ENCODE measurements at regions not wholly inside any gene's neighbourhood (a gene's known extent, or its start where the extent isn't known, plus 50 kb on each side); places are given as distances from the start of the nearest gene placed in this dataset.

DNA sequence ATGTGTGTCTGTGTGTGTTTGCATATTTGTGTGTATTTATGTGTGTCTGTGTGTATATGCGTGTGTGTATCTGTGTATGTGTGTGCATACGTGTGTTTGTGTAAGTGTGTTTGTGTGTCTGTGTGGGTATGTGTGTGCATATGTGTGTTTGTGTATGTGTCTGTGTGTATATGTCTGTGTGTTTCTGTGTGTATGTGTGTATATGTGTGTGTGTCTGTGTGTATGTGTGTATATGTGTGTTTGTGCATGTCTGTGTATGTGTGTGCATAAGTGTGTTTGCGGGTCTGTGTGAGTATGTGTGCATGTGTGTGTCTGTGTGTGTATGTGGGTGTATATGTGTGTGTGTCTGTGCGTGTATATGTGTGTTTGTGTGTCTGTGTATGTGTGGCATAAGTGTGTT, 1030.5 kb upstream of the TMEM132C start:
- CTCF ChIA-PET = no interaction called here
- no peak for DNase-seq

GRCh38 chr12:127237151-127237550, 1029.8 kb upstream of the TMEM132C start:
- Histone ChIP-seq H3K27me3 (ENCODE audit: low read length) (no peaks in the 10 kb centered on the region), H3K27ac (ENCODE audit: low read length) (no peak overlapping the region), H3K4me3 (ENCODE audit: low read length) (no peak overlapping the region), H3K36me3 (ENCODE audit: low read depth, low read length) (no peaks in the 10 kb centered on the region), H3F3A (ENCODE audit: low read length, unreplicated experiment) (no peaks in the 10 kb centered on the region), H3K4me1 (ENCODE audit: insufficient read depth, low read length) (peaks cover 20% of the 10 kb centered on the region), H3K9me3 (ENCODE audit: low read length) (no peaks in the 10 kb centered on the region), H3K4me2 (ENCODE audit: low read length) (no peak overlapping the region), H2AFZ (ENCODE audit: low read length) (no peak overlapping the region), H3K9me2 (replicated peaks; ENCODE audit: low read length) (no peaks in the 10 kb centered on the region), H3K79me2 (ENCODE audit: low read length) (no peaks in the 10 kb centered on the region), H4K20me1 (ENCODE audit: low read length) (no peaks in the 10 kb centered on the region), H3K9ac (ENCODE audit: low read length) (no peak overlapping the region)
- TF ChIP-seq EZH2phosphoT487 (IDR thresholded peaks at IDR 0.05; ENCODE audit: borderline replicate concordance, low read length) (no peak), EZH2 (IDR thresholded peaks at IDR 0.05; ENCODE audit: low read length, unreplicated experiment) (no peak)
- DNase-seq (no peak), ATAC-seq (no peak)
- no TSS peak for BruUV-seq (replicated peaks)
- ChIA-PET CTCF (no interaction called here), POLR2A (ENCODE audit: unreplicated experiment) (no interaction called here)
- intact Hi-C loops (cut with micrococcal nuclease) = no loop called here

More for the DNA sequence above, 1030.5 kb upstream of the TMEM132C start:
- Histone ChIP-seq H3K4me1 (ENCODE audit: insufficient read depth, low read length) (peaks cover 26% of the 10 kb centered on the region), H3K9me3 (ENCODE audit: low read length) (no peaks in the 10 kb centered on the region), H2AFZ (ENCODE audit: low read length) (no peak overlapping the region), H3K27me3 (ENCODE audit: low read length) (no peaks in the 10 kb centered on the region), H3K9me2 (replicated peaks; ENCODE audit: low read length) (no peaks in the 10 kb centered on the region), H4K20me1 (ENCODE audit: low read length) (no peaks in the 10 kb centered on the region), H3K9ac (ENCODE audit: low read length) (no peak overlapping the region), H3K4me2 (ENCODE audit: low read length) (no peak overlapping the region), H3K79me2 (ENCODE audit: low read length) (no peaks in the 10 kb centered on the region), H3K36me3 (ENCODE audit: low read depth, low read length) (no peaks in the 10 kb centered on the region), H3K4me3 (ENCODE audit: low read length) (no peak overlapping the region), H3F3A (ENCODE audit: low read length, unreplicated experiment) (no peaks in the 10 kb centered on the region), H3K27ac (ENCODE audit: low read length) (no peak overlapping the region)
- no peak for TF ChIP-seq EZH2 (IDR thresholded peaks at IDR 0.05; ENCODE audit: low read length, unreplicated experiment)
- POLR2A ChIA-PET (ENCODE audit: unreplicated experiment) = no interaction called here
- ATAC-seq = no peak
- BruUV-seq (replicated peaks) = no TSS peak
- intact Hi-C loops (cut with micrococcal nuclease) = no loop called here

GRCh38 chr12:127238107-127238506, 1028.9 kb upstream of the TMEM132C start:
- H3K9ac ChIP-seq (ENCODE audit: low read length) = no peak overlapping the region
- intact Hi-C loops (cut with micrococcal nuclease) = no loop called here
- POLR2A ChIA-PET (ENCODE audit: unreplicated experiment) = no interaction called here
- H4K20me1 ChIP-seq (ENCODE audit: low read length) = no peaks in the 10 kb centered on the region
- ATAC-seq (no peak), DNase-seq (no peak)
- TF ChIP-seq, protein P1, sequence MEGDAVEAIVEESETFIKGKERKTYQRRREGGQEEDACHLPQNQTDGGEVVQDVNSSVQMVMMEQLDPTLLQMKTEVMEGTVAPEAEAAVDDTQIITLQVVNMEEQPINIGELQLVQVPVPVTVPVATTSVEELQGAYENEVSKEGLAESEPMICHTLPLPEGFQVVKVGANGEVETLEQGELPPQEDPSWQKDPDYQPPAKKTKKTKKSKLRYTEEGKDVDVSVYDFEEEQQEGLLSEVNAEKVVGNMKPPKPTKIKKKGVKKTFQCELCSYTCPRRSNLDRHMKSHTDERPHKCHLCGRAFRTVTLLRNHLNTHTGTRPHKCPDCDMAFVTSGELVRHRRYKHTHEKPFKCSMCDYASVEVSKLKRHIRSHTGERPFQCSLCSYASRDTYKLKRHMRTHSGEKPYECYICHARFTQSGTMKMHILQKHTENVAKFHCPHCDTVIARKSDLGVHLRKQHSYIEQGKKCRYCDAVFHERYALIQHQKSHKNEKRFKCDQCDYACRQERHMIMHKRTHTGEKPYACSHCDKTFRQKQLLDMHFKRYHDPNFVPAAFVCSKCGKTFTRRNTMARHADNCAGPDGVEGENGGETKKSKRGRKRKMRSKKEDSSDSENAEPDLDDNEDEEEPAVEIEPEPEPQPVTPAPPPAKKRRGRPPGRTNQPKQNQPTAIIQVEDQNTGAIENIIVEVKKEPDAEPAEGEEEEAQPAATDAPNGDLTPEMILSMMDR (conservative IDR thresholded peaks at IDR 0.05; ENCODE audit: low read depth, low read length) = no peak
- no peak for TF ChIP-seq EZH2phosphoT487 (IDR thresholded peaks at IDR 0.05; ENCODE audit: borderline replicate concordance, low read length)
- TF ChIP-seq EZH2 (IDR thresholded peaks at IDR 0.05; ENCODE audit: low read length, unreplicated experiment) = no peak
- H3K79me2 ChIP-seq (ENCODE audit: low read length) = no peaks in the 10 kb centered on the region
- H3K4me1 ChIP-seq (ENCODE audit: insufficient read depth, low read length) = peaks cover 20% of the 10 kb centered on the region
- H3K27me3 ChIP-seq (ENCODE audit: low read length) = no peaks in the 10 kb centered on the region
- no peaks in the 10 kb centered on the region for H3K9me3 ChIP-seq (ENCODE audit: low read length)
- H3F3A ChIP-seq (ENCODE audit: low read length, unreplicated experiment) = no peaks in the 10 kb centered on the region
- CTCF ChIA-PET = no interaction called here
- no peak overlapping the region for H3K27ac ChIP-seq (ENCODE audit: low read length)
- BruUV-seq (replicated peaks) = no TSS peak
- H3K36me3 ChIP-seq (ENCODE audit: low read depth, low read length) = no peaks in the 10 kb centered on the region
- H2AFZ ChIP-seq (ENCODE audit: low read length) = no peak overlapping the region
- H3K4me2 ChIP-seq (ENCODE audit: low read length) = no peak overlapping the region
- no peak overlapping the region for H3K4me3 ChIP-seq (ENCODE audit: low read length)
- no peaks in the 10 kb centered on the region for H3K9me2 ChIP-seq (replicated peaks; ENCODE audit: low read length)

GRCh38 chr12:127239781-127240180, 1027.2 kb upstream of the TMEM132C start:
- H3K27me3 ChIP-seq (ENCODE audit: low read length) = no peaks in the 10 kb centered on the region
- ChIA-PET POLR2A (ENCODE audit: unreplicated experiment) (interaction anchor here (0.9 kb wide), 1 partner anchor 9 kb away, joined by 5 read pairs; no protein-coding TSS in a partner anchor), CTCF (no interaction called here)
- H3K4me1 ChIP-seq (ENCODE audit: insufficient read depth, low read length) = peaks cover 23% of the 10 kb centered on the region
- no peak overlapping the region for H3K4me3 ChIP-seq (ENCODE audit: low read length)
- no peak overlapping the region for H2AFZ ChIP-seq (ENCODE audit: low read length)
- ATAC-seq = peak; percentile 35; the same call in 1 of the 2 replicates
- no peaks in the 10 kb centered on the region for H3K36me3 ChIP-seq (ENCODE audit: low read depth, low read length)
- no peaks in the 10 kb centered on the region for H3K9me2 ChIP-seq (replicated peaks; ENCODE audit: low read length)
- H3F3A ChIP-seq (ENCODE audit: low read length, unreplicated experiment) = no peaks in the 10 kb centered on the region
- no peak for DNase-seq
- H3K9me3 ChIP-seq (ENCODE audit: low read length) = no peaks in the 10 kb centered on the region
- H4K20me1 ChIP-seq (ENCODE audit: low read length) = no peaks in the 10 kb centered on the region
- no peak overlapping the region for H3K4me2 ChIP-seq (ENCODE audit: low read length)
- H3K9ac ChIP-seq (ENCODE audit: low read length) = no peak overlapping the region
- no peak for TF ChIP-seq EZH2 (IDR thresholded peaks at IDR 0.05; ENCODE audit: low read length, unreplicated experiment)
- no peak for TF ChIP-seq EZH2phosphoT487 (IDR thresholded peaks at IDR 0.05; ENCODE audit: borderline replicate concordance, low read length)
- TF ChIP-seq, protein P1 (conservative IDR thresholded peaks at IDR 0.05; ENCODE audit: low read depth, low read length) = no peak
- no TSS peak for BruUV-seq (replicated peaks)
- no peak overlapping the region for H3K27ac ChIP-seq (ENCODE audit: low read length)
- no peaks in the 10 kb centered on the region for H3K79me2 ChIP-seq (ENCODE audit: low read length)
- intact Hi-C loops (cut with micrococcal nuclease) = no loop called here

Measured in PC-3 (cell line).